DOHH2 (cell line): ENCODE measurements at regions not wholly inside any gene's neighbourhood (a gene's known extent, or its start where the extent isn't known, plus 50 kb on each side); places are given as distances from the start of the nearest gene placed in this dataset.

Experiments
- CTCF ChIP-seq: fragments of 200-600 bp; sonication (generic); IDR thresholded peaks from one replicate; pipeline ENCODE4 v1.5.1; 2014; ENCODE audit warnings: antibody characterized with exemption, mild to moderate bottlenecking, low read depth, low read length; ENCODE audit not compliant: poor library complexity, severe bottlenecking
- EZH2phosphoT487 ChIP-seq: fragments of 200-600 bp; sonication (generic); IDR thresholded peaks from 2 replicates; pipeline ENCODE4 v1.6.1; 2017; ENCODE audit warnings: borderline replicate concordance, mild to moderate bottlenecking, antibody characterized with exemption, low read length, moderate library complexity, mixed read lengths

GRCh38 chr5:166961913-166962312 lies 1329.5 kb upstream of the WWC1 start:
- TF ChIP-seq CTCF (no peak), EZH2phosphoT487 (no peak)
